HG03378 (cell line): ENCODE measurements at regions not wholly inside any gene's neighbourhood (a gene's known extent, or its start where the extent isn't known, plus 50 kb on each side); places are given as distances from the start of the nearest gene placed in this dataset.
A peak's percentile ranks its signal among the peaks of the same experiment; 100 is the strongest.
"Not testable (repeated sequence)": the region's sequence is repeated elsewhere in the genome, so short reads cannot be mapped to it uniquely, and the experiment has no call there.

Experiments used
- ATAC-seq: cut with Tn5 transposase; IDR thresholded peaks from one replicate; pipeline ENCODE4 v1.9.1; 2021; ENCODE audit warnings: mild to moderate bottlenecking, moderate library complexity; ENCODE audit not compliant: unreplicated experiment

GRCh38 chr7:32228601-32229000, 158.4 kb upstream of the PDE1C start:
- no peak for ATAC-seq

- ATAC-seq: no peak
Observed at GRCh38 chr7:32227746-32228145, 157.5 kb upstream of the PDE1C start.

- ATAC-seq: no peak
Observed at GRCh38 chr7:32224276-32224675, 154.1 kb upstream of the PDE1C start.

- ATAC-seq: no peak
Observed at GRCh38 chr7:32223721-32224120, 153.5 kb upstream of the PDE1C start.

GRCh38 chr7:32223071-32223650, 153.0 kb upstream of the PDE1C start:
- no peak for ATAC-seq

- ATAC-seq: no peak
Observed at GRCh38 chr7:32222251-32222900, 152.2 kb upstream of the PDE1C start.

- no peak for ATAC-seq
Observed at GRCh38 chr7:32221736-32222135, 151.5 kb upstream of the PDE1C start.

- ATAC-seq: no peak
Observed at GRCh38 chr7:32221056-32221455, 150.8 kb upstream of the PDE1C start.

- ATAC-seq: not testable (repeated sequence)
Observed at GRCh38 chr7:32219831-32220230, 149.6 kb upstream of the PDE1C start.

- no peak for ATAC-seq
Observed at GRCh38 chr7:32219416-32219815, 149.2 kb upstream of the PDE1C start.

GRCh38 chr7:32218741-32219288, 148.6 kb upstream of the PDE1C start:
- no peak for ATAC-seq

- no peak for ATAC-seq
Observed at GRCh38 chr7:32218154-32218467, 147.9 kb upstream of the PDE1C start.

GRCh38 chr7:32217341-32218153, 147.3 kb upstream of the PDE1C start:
- no peak for ATAC-seq

GRCh38 chr7:32216759-32217158, 146.6 kb upstream of the PDE1C start:
- ATAC-seq: no peak

- no peak for ATAC-seq
Observed at GRCh38 chr7:32215697-32216096, 145.5 kb upstream of the PDE1C start.

- no peak for ATAC-seq
Observed at GRCh38 chr7:32214913-32215312, 144.7 kb upstream of the PDE1C start.

- no peak for ATAC-seq
Observed at GRCh38 chr7:32212321-32212720, 142.1 kb upstream of the PDE1C start.

GRCh38 chr7:32206987-32207386, 136.8 kb upstream of the PDE1C start:
- ATAC-seq: no peak

- no peak for ATAC-seq
Observed at GRCh38 chr7:32206488-32206887, 136.3 kb upstream of the PDE1C start.

GRCh38 chr7:32205298-32205824, 135.2 kb upstream of the PDE1C start:
- not testable (repeated sequence) for ATAC-seq

GRCh38 chr7:32204361-32205018, 134.3 kb upstream of the PDE1C start:
- peak; percentile 87 for ATAC-seq
